Fibroblast of lung (primary cell): ENCODE measurements at regions not wholly inside any gene's neighbourhood (a gene's known extent, or its start where the extent isn't known, plus 50 kb on each side); places are given as distances from the start of the nearest gene placed in this dataset.

Experiments
- DNase-seq, 2 donors: peaks; one replicate each; pipeline versions ENCODE4 v3.0.0 to v3.0.0-alpha.2; 2010; ENCODE audit warnings: low read depth in 2 of 2
- H2AFZ ChIP-seq: 2 replicates; pipeline ENCODE4 v1.5.1; 2012; ENCODE audit warnings: low read length, control low read depth, inconsistent platforms
- H3K27ac ChIP-seq: 2 replicates; pipeline ENCODE4 v1.5.1; 2011; ENCODE audit warnings: low read length, control low read depth; ENCODE audit not compliant: insufficient read depth
- H3K27me3 ChIP-seq: 2 replicates; pipeline ENCODE4 v1.5.1; 2011; ENCODE audit warnings: mild to moderate bottlenecking, low read length; ENCODE audit not compliant: control insufficient read depth, insufficient read depth
- H3K36me3 ChIP-seq: 2 replicates; pipeline ENCODE4 v1.5.1; 2011; ENCODE audit warnings: low read length; ENCODE audit not compliant: control insufficient read depth, insufficient read depth
- H3K4me1 ChIP-seq: 2 replicates; pipeline ENCODE4 v1.5.1; 2011; ENCODE audit warnings: low read length; ENCODE audit not compliant: control insufficient read depth, insufficient read depth; ENCODE audit errors: extremely low read depth
- H3K4me2 ChIP-seq: 2 replicates; pipeline ENCODE4 v1.5.1; 2011; ENCODE audit warnings: low read length, control low read depth; ENCODE audit not compliant: insufficient read depth; ENCODE audit errors: extremely low read depth
- H3K4me3 ChIP-seq, 4 experiments: fragments of 200-600 bp in 1 of 4; sonication (generic) in 1 of 4; replicated peaks in 1 of 4; 2 replicates each; pipeline ENCODE4 v1.5.1; 2011 to 2016; ENCODE audit warnings: low read length in 4 of 4, low read depth in 3 of 4, mild to moderate bottlenecking in 3 of 4, control low read depth in 2 of 4, inconsistent platforms in 1 of 4, mixed read lengths in 1 of 4; ENCODE audit not compliant: insufficient read depth in 1 of 4; ENCODE audit errors: control extremely low read depth in 1 of 4
- H3K79me2 ChIP-seq: 2 replicates; pipeline ENCODE4 v1.5.1; 2012; ENCODE audit warnings: mild to moderate bottlenecking, low read length, inconsistent platforms; ENCODE audit not compliant: control insufficient read depth, insufficient read depth
- H3K9ac ChIP-seq: 2 replicates; pipeline ENCODE4 v1.5.1; 2011; ENCODE audit warnings: mild to moderate bottlenecking, low read length, control low read depth; ENCODE audit not compliant: insufficient read depth
- H3K9me3 ChIP-seq: 2 replicates; pipeline ENCODE4 v1.5.1; 2012; ENCODE audit warnings: low read depth, low read length; ENCODE audit not compliant: control insufficient read depth, insufficient read depth
- H4K20me1 ChIP-seq: 2 replicates; pipeline ENCODE4 v1.5.1; 2011; ENCODE audit warnings: low read length; ENCODE audit not compliant: control insufficient read depth, insufficient read depth; ENCODE audit errors: extremely low read depth
- EZH2 ChIP-seq: IDR thresholded peaks from 2 replicates; pipeline ENCODE4 v1.5.1; 2012; ENCODE audit warnings: low read length, control low read depth, mild to moderate bottlenecking; ENCODE audit errors: missing control alignments
- TF ChIP-seq, protein P1 (sequence below), 2 donors: IDR thresholded peaks in 1 of 2; conservative IDR thresholded peaks in 1 of 2; 1 replicate in 1 of 2; 2 replicates in 1 of 2; pipeline ENCODE4 v1.5.1; 2011 to 2012; ENCODE audit warnings: low read length in 2 of 2, control low read depth in 1 of 2, inconsistent platforms in 1 of 2, low read depth in 1 of 2, mild to moderate bottlenecking in 1 of 2

- H3K79me2 ChIP-seq, result no peaks in the 10 kb centered on the region
These were observed 119.8 kb downstream of the RGS21 start for GRCh38 chr1:192436441-192437078.

DNA sequence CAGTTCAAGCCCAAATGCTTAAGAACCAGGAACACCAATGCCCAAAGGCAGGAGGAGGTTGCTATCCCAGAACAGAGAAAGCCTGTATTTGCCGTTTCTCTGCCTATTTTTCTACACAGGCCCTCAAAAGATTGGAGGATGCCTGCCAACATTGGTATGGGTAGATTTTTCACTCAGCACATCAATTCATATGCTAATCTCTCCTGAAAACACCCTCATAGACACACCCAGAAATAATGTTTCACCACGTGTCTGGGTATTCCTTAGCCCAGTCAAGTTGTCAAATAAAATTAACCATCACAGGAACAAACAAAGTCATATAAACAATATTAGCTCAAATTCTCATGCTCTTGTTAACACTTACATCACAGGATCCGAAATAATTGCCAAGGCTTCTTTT lies 121.9 kb downstream of the RGS21 start:
- Histone ChIP-seq H3K36me3 (no peaks in the 10 kb centered on the region), H3K27ac (no peak overlapping the region), H4K20me1 (no peaks in the 10 kb centered on the region), H3K9ac (no peak overlapping the region), H3K79me2 (no peaks in the 10 kb centered on the region), H3K4me3 (no peak overlapping the region), H3K27me3 (no peaks in the 10 kb centered on the region), H3K4me2 (no peak overlapping the region), H2AFZ (no peak overlapping the region), H3K4me1 (peaks cover 2% of the 10 kb centered on the region), H3K9me3 (no peaks in the 10 kb centered on the region)
- DNase-seq, result no peak
- no peak for TF ChIP-seq EZH2
- TF ChIP-seq, protein P1, sequence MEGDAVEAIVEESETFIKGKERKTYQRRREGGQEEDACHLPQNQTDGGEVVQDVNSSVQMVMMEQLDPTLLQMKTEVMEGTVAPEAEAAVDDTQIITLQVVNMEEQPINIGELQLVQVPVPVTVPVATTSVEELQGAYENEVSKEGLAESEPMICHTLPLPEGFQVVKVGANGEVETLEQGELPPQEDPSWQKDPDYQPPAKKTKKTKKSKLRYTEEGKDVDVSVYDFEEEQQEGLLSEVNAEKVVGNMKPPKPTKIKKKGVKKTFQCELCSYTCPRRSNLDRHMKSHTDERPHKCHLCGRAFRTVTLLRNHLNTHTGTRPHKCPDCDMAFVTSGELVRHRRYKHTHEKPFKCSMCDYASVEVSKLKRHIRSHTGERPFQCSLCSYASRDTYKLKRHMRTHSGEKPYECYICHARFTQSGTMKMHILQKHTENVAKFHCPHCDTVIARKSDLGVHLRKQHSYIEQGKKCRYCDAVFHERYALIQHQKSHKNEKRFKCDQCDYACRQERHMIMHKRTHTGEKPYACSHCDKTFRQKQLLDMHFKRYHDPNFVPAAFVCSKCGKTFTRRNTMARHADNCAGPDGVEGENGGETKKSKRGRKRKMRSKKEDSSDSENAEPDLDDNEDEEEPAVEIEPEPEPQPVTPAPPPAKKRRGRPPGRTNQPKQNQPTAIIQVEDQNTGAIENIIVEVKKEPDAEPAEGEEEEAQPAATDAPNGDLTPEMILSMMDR (conservative IDR thresholded peaks at IDR 0.05 in 1 of 2, IDR thresholded peaks at IDR 0.05 in 1 of 2; ENCODE audit: low read depth in 1 of 2, low read length in 2 of 2), result no peak

More at GRCh38 chr1:192436441-192437078, 119.8 kb downstream of the RGS21 start:
- H3K36me3 ChIP-seq, result no peaks in the 10 kb centered on the region
- no peaks in the 10 kb centered on the region for H3K9me3 ChIP-seq
- H2AFZ ChIP-seq, result no peak overlapping the region
- no peak overlapping the region for H3K4me3 ChIP-seq
- no peaks in the 10 kb centered on the region for H3K27me3 ChIP-seq
- no peaks in the 10 kb centered on the region for H4K20me1 ChIP-seq
- no peak overlapping the region for H3K27ac ChIP-seq
- TF ChIP-seq, protein P1 (conservative IDR thresholded peaks at IDR 0.05 in 1 of 2, IDR thresholded peaks at IDR 0.05 in 1 of 2; ENCODE audit: low read depth in 1 of 2, low read length in 2 of 2), result no peak
- TF ChIP-seq EZH2, result no peak
- DNase-seq, result no peak
- no peak overlapping the region for H3K4me2 ChIP-seq
- H3K9ac ChIP-seq, result no peak overlapping the region
- H3K4me1 ChIP-seq, result peaks cover 2% of the 10 kb centered on the region

DNA sequence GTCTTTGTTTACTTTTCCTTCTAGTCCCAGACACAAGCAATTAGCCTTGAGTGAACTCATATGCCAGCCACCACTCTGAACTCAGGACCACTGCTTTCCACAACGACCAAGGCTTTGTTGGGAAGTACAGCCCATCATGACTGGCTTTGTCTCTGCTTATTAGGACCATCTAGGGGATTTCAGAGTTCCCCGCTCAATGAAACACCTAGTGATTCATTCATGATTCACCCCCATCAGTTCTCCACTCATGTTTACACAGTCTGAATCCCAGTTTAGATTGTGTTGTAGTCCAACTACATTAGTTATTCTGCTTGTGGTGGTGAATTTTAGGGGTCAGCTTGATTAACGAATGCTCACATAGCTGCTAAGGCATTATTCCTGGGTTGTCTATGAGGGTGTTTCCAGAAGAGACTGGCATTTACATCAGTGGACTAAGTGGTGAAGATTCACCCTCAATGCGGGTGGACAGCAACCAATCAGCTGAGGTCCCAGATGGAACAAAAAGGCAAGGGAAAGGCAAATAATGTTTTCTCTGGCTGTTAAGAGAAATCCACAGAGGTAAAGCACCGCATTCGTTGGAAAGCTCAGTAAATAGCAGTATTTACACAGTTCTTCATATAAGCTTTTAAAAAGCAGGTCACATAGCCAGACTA lies 122.7 kb downstream of the RGS21 start:
- H3K27ac ChIP-seq, result no peak overlapping the region
- no peak overlapping the region for H3K4me3 ChIP-seq
- H3K79me2 ChIP-seq, result no peaks in the 10 kb centered on the region
- no peak overlapping the region for H3K9ac ChIP-seq
- H3K4me2 ChIP-seq, result peak overlapping the region; percentile 28
- H3K4me1 ChIP-seq, result peaks cover 2% of the 10 kb centered on the region
- H3K9me3 ChIP-seq, result no peaks in the 10 kb centered on the region
- H3K36me3 ChIP-seq, result no peaks in the 10 kb centered on the region
- TF ChIP-seq EZH2, result no peak
- TF ChIP-seq, protein P1 (conservative IDR thresholded peaks at IDR 0.05 in 1 of 2, IDR thresholded peaks at IDR 0.05 in 1 of 2; ENCODE audit: low read depth in 1 of 2, low read length in 2 of 2), result no peak
- DNase-seq, result peak; percentile 73 to 95
- no peaks in the 10 kb centered on the region for H4K20me1 ChIP-seq
- H2AFZ ChIP-seq, result no peak overlapping the region
- no peaks in the 10 kb centered on the region for H3K27me3 ChIP-seq
